Endothelial cell of umbilical vein (primary cell): ENCODE measurements at regions not wholly inside any gene's neighbourhood (a gene's known extent, or its start where the extent isn't known, plus 50 kb on each side); places are given as distances from the start of the nearest gene placed in this dataset.

ENCODE experiments used
- BruUV-seq: library from RNA; stranded (reverse); fragments of 400-500 nt; replicated peaks from 2 replicates; lab custom pipeline; 2021; lab: Mats Ljungman, UMichigan
- CTCF ChIA-PET: fragments of 300-600, 350-600 bp; sonication (Branson Sonifier 250); formaldehyde crosslinking; loops from one replicate; lab custom pipeline; 2021; ENCODE audit warnings: antibody characterized with exemption, inconsistent platforms; lab: Charles Lee
- POLR2A ChIA-PET: fragments of 300-600, 350-600 bp; sonication (Branson Sonifier 250); formaldehyde crosslinking; loops from one replicate; lab custom pipeline; 2021; ENCODE audit warnings: antibody characterized with exemption, inconsistent platforms; lab: Charles Lee
- DNase-seq: peaks from one replicate; pipeline ENCODE4 v3.0.0-alpha.2; 2011; ENCODE audit warnings: low read depth, low spot score
- FAIRE-seq: peaks from 2 replicates; lab custom pipeline; 2011; peaks lifted over from hg19 to GRCh38; lab: Jason Lieb, UNC
- H2AFZ ChIP-seq: 2 replicates; pipeline ENCODE4 v1.6.0; 2012; ENCODE audit warnings: low read depth, low read length, control low read depth, inconsistent platforms
- H3K27ac ChIP-seq: 2 replicates; pipeline ENCODE4 v1.5.1; 2011; ENCODE audit warnings: low read depth, mild to moderate bottlenecking, control low read depth, low read length, moderate library complexity; ENCODE audit not compliant: insufficient read depth
- H3K27me3 ChIP-seq, 2 experiments: 2 replicates each; pipeline versions ENCODE4 v1.6.0 to v1.6.1; 2011; ENCODE audit warnings: low read length in 2 of 2, mixed read lengths in 1 of 2; ENCODE audit not compliant: control insufficient read depth in 2 of 2, insufficient read depth in 2 of 2
- H3K36me3 ChIP-seq, 2 experiments: 2 replicates in 1 of 2; 3 replicates in 1 of 2; pipeline ENCODE4 v1.5.1; 2011; ENCODE audit warnings: low read length in 2 of 2, mild to moderate bottlenecking in 1 of 2, moderate library complexity in 1 of 2; ENCODE audit not compliant: control insufficient read depth in 2 of 2, insufficient read depth in 2 of 2; ENCODE audit errors: extremely low read depth in 1 of 2
- H3K4me1 ChIP-seq: 3 replicates; pipeline ENCODE4 v1.5.1; 2011; ENCODE audit warnings: mild to moderate bottlenecking, low read length; ENCODE audit not compliant: control insufficient read depth, insufficient read depth; ENCODE audit errors: extremely low read depth
- H3K4me2 ChIP-seq: 2 replicates; pipeline ENCODE4 v1.6.1; 2011; ENCODE audit warnings: low read length, control low read depth, mixed read lengths; ENCODE audit not compliant: insufficient read depth
- H3K4me3 ChIP-seq, 3 experiments: fragments of 200-600 bp in 1 of 3; sonication (generic), shearing (Covaris generic) in 1 of 3; replicated peaks in 1 of 3; 2 replicates each; pipeline ENCODE4 v1.5.1; 2011 to 2016; ENCODE audit warnings: control low read depth in 3 of 3, low read length in 3 of 3, mild to moderate bottlenecking in 2 of 3, inconsistent platforms in 1 of 3, low read depth in 1 of 3, moderate library complexity in 1 of 3; ENCODE audit not compliant: insufficient read depth in 1 of 3
- H3K79me2 ChIP-seq: 2 replicates; pipeline ENCODE4 v1.6.0; 2012; ENCODE audit warnings: low read length, inconsistent platforms; ENCODE audit not compliant: control insufficient read depth, insufficient read depth
- H3K9ac ChIP-seq: replicated peaks from 2 replicates; pipeline ENCODE3; 2011; ENCODE audit warnings: low read length, control low read depth; ENCODE audit not compliant: insufficient read depth; ENCODE audit errors: extremely low read depth
- H3K9me1 ChIP-seq: replicated peaks from 3 replicates; pipeline ENCODE4 v1.6.0; 2011; ENCODE audit warnings: mild to moderate bottlenecking, low read length; ENCODE audit not compliant: control insufficient read depth, insufficient read depth; ENCODE audit errors: extremely low read depth
- H3K9me3 ChIP-seq: replicated peaks from 2 replicates; pipeline ENCODE4 v1.5.1; 2012; ENCODE audit warnings: low read length, inconsistent platforms; ENCODE audit not compliant: control insufficient read depth, insufficient read depth
- H4K20me1 ChIP-seq: replicated peaks from 2 replicates; pipeline ENCODE3; 2011; ENCODE audit warnings: mild to moderate bottlenecking, low read length; ENCODE audit not compliant: control insufficient read depth, insufficient read depth; ENCODE audit errors: extremely low read depth
- CTCF ChIP-seq, 2 donors: IDR thresholded peaks; 1 replicate in 1 of 2; 2 replicates in 1 of 2; pipeline ENCODE4 v1.5.1; 2011; ENCODE audit warnings: low read length in 2 of 2, mild to moderate bottlenecking in 2 of 2, moderate library complexity in 2 of 2, control low read depth in 1 of 2, inconsistent platforms in 1 of 2, low read depth in 1 of 2; ENCODE audit not compliant: insufficient read depth in 1 of 2; ENCODE audit errors: extremely low read depth in 1 of 2
- EZH2 ChIP-seq: IDR thresholded peaks from 2 replicates; pipeline ENCODE4 v1.6.1; 2012; ENCODE audit warnings: borderline replicate concordance, low read depth, mild to moderate bottlenecking, moderate library complexity, low read length, inconsistent platforms; ENCODE audit not compliant: severe bottlenecking
- FOS ChIP-seq: IDR thresholded peaks from 2 replicates; pipeline ENCODE4 v1.6.1; 2011; ENCODE audit warnings: mild to moderate bottlenecking, low read length, moderate library complexity, borderline replicate concordance; ENCODE audit not compliant: insufficient read depth
- GATA2 ChIP-seq: IDR thresholded peaks from 2 replicates; pipeline ENCODE4 v1.7.0; 2011; ENCODE audit warnings: low read depth, mild to moderate bottlenecking, moderate library complexity, mixed read lengths, low read length; ENCODE audit not compliant: insufficient read length, insufficient read depth
- JUN ChIP-seq: IDR thresholded peaks from 2 replicates; pipeline ENCODE4 v1.6.1; 2011; ENCODE audit warnings: borderline replicate concordance, low read depth; ENCODE audit not compliant: insufficient read length, insufficient read depth
- MYC ChIP-seq: IDR thresholded peaks from one replicate; pipeline ENCODE4 v1.6.1; 2011; ENCODE audit warnings: mild to moderate bottlenecking, low read depth, low read length
- POLR2A ChIP-seq: IDR thresholded peaks from 2 replicates; pipeline ENCODE4 v1.6.1; 2012; ENCODE audit warnings: low read depth, mild to moderate bottlenecking, control low read depth, low read length
- POLR2AphosphoS5 ChIP-seq: IDR thresholded peaks from 2 replicates; pipeline ENCODE4 v1.6.1; 2012; ENCODE audit warnings: low read depth, mild to moderate bottlenecking, control low read depth, low read length, moderate library complexity; ENCODE audit not compliant: insufficient read depth
- dilution Hi-C: fragments of 300-500 bp; cut with MboI; formaldehyde crosslinking; loops from one replicate; pipeline ENCODE4 v1.15.0; 2019; ENCODE audit warnings: low sequenced_read_pairs; ENCODE audit not compliant: extremely low pct_ligation_motif_present
- intact Hi-C: fragments of 100-400 bp; cut with micrococcal nuclease; formaldehyde crosslinking; loops from one replicate; pipeline ENCODE4 v1.10.0; 2022
- TF ChIP-seq, protein P1 (sequence below): IDR thresholded peaks from 2 replicates; pipeline ENCODE4 v1.6.1; 2011; ENCODE audit not compliant: insufficient read depth, insufficient read length

DNA sequence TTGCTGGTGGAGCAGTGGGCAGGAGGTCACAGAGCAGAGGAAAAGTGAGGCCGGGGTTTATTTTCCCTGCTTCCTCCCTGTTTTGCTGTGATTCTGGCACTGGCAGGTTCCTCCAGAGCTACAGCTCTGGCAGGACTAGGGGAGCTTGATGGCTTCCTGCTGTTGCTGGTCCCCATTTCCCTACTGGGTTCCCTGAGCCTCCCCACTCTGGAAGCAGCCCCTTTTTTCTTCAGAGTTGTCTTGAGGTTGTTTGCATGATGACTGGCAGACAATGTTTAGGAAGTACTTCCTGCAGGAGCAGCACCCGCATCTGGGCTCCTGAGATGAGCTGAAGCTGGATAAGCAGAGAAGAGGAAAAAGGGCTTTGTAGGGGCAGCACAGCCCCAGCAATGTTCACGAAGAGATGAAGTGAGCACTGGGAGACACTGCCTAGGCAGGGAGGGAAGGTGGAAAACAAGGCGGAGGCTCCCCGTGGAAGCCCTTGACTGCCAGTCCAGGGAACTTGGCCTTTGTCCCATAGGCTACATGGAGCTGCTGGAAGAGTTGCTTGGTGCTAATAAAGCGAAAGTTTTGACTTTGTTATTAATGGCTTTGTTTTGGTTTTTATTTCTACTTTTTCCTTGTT lies 126.9 kb downstream of the SLC38A6 start:
- Histone ChIP-seq H3K9me3 (no peaks in the 10 kb centered on the region), H3K4me3 (no peak overlapping the region), H3K27ac (no peak overlapping the region), H3K27me3 (no peaks in the 10 kb centered on the region), H3K79me2 (no peaks in the 10 kb centered on the region), H3K9ac (no peak overlapping the region), H3K9me1 (no peaks in the 10 kb centered on the region), H3K4me1 (peaks cover 29% of the 10 kb centered on the region), H2AFZ (peak overlapping the region; percentile 13), H3K4me2 (no peak overlapping the region), H4K20me1 (no peaks in the 10 kb centered on the region), H3K36me3 (no peaks in the 10 kb centered on the region)
- no TSS peak for BruUV-seq
- ChIA-PET POLR2A (no interaction called here), CTCF (interaction anchor here (1.2 kb wide), 1 partner anchor 127 kb away, joined by 3 read pairs; the partner anchor contains the start of genes SLC38A6 and TRMT5)
- no peak for TF ChIP-seq GATA2
- no peak for TF ChIP-seq POLR2AphosphoS5
- no peak for TF ChIP-seq CTCF (IDR thresholded peaks at IDR 0.05; ENCODE audit: extremely low read depth in 1 of 2, insufficient read depth in 1 of 2, low read depth in 1 of 2, low read length in 2 of 2)
- no peak for TF ChIP-seq MYC
- TF ChIP-seq FOS = no peak
- TF ChIP-seq JUN = no peak
- TF ChIP-seq POLR2A = no peak
- TF ChIP-seq, protein P1, sequence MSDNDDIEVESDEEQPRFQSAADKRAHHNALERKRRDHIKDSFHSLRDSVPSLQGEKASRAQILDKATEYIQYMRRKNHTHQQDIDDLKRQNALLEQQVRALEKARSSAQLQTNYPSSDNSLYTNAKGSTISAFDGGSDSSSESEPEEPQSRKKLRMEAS = no peak
- TF ChIP-seq EZH2 = no peak
- FAIRE-seq (no peak), DNase-seq (peak; percentile 13)
- intact Hi-C loops (no loop called here), dilution Hi-C loops (no loop called here)
